ENCODE measurements at regions not wholly inside any gene's neighbourhood (a gene's known extent, or its start where the extent isn't known, plus 50 kb on each side); places are given as distances from the start of the nearest gene placed in this dataset.

DNA sequence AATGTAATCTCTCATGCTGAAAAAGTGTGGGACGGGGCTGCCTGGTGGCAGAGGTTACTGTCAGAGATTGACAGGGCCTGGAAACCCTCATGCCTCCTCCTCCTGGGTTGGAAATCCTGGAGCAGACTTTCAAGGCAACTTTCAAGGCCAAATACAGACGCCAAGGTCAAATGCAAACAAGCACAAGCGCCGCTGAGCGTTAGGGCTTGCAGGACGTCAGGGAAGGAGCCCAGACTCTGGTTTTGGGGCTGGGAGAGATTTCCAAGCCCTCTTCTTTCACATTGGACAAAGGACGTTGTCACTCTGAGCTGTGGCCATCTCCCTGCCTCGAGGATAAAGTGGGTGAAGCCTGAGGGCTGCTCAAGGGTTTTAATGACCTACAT lies 120.1 kb downstream of the TWIST2 start:
- H3K4me1 Mint-ChIP-seq, result peaks cover 16% of the 10 kb centered on the region
- no peaks in the 10 kb centered on the region for H3K9me3 ChIP-seq (ENCODE audit: low read depth)
- no peaks in the 10 kb centered on the region for H3K36me3 ChIP-seq
- H3K4me2 ChIP-seq, result no peak overlapping the region
- no peak overlapping the region for H3K4me3 ChIP-seq
- DNase-seq (ENCODE audit: low spot score), result no peak
- no peak overlapping the region for H2AFZ ChIP-seq (replicated peaks)
- TF ChIP-seq, protein P1, sequence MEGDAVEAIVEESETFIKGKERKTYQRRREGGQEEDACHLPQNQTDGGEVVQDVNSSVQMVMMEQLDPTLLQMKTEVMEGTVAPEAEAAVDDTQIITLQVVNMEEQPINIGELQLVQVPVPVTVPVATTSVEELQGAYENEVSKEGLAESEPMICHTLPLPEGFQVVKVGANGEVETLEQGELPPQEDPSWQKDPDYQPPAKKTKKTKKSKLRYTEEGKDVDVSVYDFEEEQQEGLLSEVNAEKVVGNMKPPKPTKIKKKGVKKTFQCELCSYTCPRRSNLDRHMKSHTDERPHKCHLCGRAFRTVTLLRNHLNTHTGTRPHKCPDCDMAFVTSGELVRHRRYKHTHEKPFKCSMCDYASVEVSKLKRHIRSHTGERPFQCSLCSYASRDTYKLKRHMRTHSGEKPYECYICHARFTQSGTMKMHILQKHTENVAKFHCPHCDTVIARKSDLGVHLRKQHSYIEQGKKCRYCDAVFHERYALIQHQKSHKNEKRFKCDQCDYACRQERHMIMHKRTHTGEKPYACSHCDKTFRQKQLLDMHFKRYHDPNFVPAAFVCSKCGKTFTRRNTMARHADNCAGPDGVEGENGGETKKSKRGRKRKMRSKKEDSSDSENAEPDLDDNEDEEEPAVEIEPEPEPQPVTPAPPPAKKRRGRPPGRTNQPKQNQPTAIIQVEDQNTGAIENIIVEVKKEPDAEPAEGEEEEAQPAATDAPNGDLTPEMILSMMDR (IDR thresholded peaks at IDR 0.05), result no peak
- TF ChIP-seq EZH2 (IDR thresholded peaks at IDR 0.05) (no peak), EZH2phosphoT487 (IDR thresholded peaks at IDR 0.05) (no peak)
- H3K27ac Mint-ChIP-seq, result peak overlapping the region; percentile 57
- no peak overlapping the region for H3K27ac ChIP-seq
- no peaks in the 10 kb centered on the region for H3K27me3 ChIP-seq
- H3K4me1 ChIP-seq, result no peaks in the 10 kb centered on the region
- no peaks in the 10 kb centered on the region for H4K20me1 ChIP-seq (ENCODE audit: low read depth)
- H3K27me3 Mint-ChIP-seq (ENCODE audit: insufficient read depth, low read depth), result peaks cover 12% of the 10 kb centered on the region
- no peaks in the 10 kb centered on the region for H3K9me3 Mint-ChIP-seq
- no peak overlapping the region for H3K9ac ChIP-seq
- H3K36me3 Mint-ChIP-seq, result no peaks in the 10 kb centered on the region
- H3K4me3 Mint-ChIP-seq, result no peak overlapping the region
- H3F3A ChIP-seq (ENCODE audit: low read depth), result no peaks in the 10 kb centered on the region
- H3K79me2 ChIP-seq (ENCODE audit: low read depth), result no peaks in the 10 kb centered on the region

DNA sequence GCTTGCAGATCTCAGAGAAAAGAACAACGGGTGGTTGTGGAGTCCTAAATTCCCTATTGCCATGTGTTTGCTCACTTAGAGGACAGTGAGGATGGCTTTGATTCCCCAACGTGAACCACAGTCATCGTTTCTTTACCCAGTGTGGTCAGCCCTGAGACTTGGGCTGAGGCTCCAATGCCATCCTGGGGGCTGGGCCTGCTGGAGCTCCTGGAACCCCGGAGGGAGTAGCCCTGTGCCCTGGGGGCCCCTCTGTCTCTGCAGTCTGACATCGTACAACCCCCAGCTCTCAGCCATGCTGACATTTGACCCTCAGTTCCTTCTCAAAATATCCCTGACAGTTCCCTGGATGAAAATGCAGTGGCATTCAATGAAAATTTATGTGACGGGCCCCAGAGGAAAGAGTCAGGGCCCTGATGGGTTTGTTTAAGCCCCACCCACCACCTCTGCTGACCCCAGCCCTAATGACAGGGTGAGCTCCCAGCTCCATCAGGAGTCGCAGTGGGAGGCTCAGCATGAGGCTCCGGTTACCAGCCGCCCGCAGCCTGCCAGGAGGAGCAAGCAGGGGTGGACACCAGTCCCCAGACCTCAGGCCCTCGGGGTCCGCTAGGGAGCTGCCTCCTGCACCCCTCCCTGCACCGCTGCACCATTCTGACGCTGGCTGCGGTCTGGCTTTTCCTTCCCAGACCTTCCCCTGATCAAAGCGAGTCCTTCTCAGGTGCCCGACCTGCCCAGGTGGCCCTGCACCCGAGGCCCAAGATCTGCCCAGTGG lies 120.9 kb downstream of the TWIST2 start:
- H3K36me3 ChIP-seq, result no peaks in the 10 kb centered on the region
- Mint-ChIP-seq H3K4me3 (no peak overlapping the region), H3K27me3 (ENCODE audit: insufficient read depth, low read depth) (peaks cover 12% of the 10 kb centered on the region), H3K27ac (no peak overlapping the region), H3K36me3 (no peaks in the 10 kb centered on the region), H3K9me3 (no peaks in the 10 kb centered on the region), H3K4me1 (peaks cover 13% of the 10 kb centered on the region)
- TF ChIP-seq EZH2 (IDR thresholded peaks at IDR 0.05), result no peak
- no peak for TF ChIP-seq EZH2phosphoT487 (IDR thresholded peaks at IDR 0.05)
- TF ChIP-seq, protein P1 (IDR thresholded peaks at IDR 0.05), result no peak
- H3K79me2 ChIP-seq (ENCODE audit: low read depth), result no peaks in the 10 kb centered on the region
- no peak overlapping the region for H3K9ac ChIP-seq
- H3K27ac ChIP-seq, result no peak overlapping the region
- H2AFZ ChIP-seq (replicated peaks), result no peak overlapping the region
- DNase-seq (ENCODE audit: low spot score), result no peak
- H3F3A ChIP-seq (ENCODE audit: low read depth), result no peaks in the 10 kb centered on the region
- no peaks in the 10 kb centered on the region for H3K9me3 ChIP-seq (ENCODE audit: low read depth)
- no peak overlapping the region for H3K4me3 ChIP-seq
- no peaks in the 10 kb centered on the region for H3K27me3 ChIP-seq
- no peak overlapping the region for H3K4me2 ChIP-seq
- no peaks in the 10 kb centered on the region for H4K20me1 ChIP-seq (ENCODE audit: low read depth)
- no peaks in the 10 kb centered on the region for H3K4me1 ChIP-seq

- no peaks in the 10 kb centered on the region for H3K4me1 ChIP-seq
- H3F3A ChIP-seq (ENCODE audit: low read depth), result no peaks in the 10 kb centered on the region
- peaks cover 13% of the 10 kb centered on the region for H3K4me1 Mint-ChIP-seq
- no peaks in the 10 kb centered on the region for H4K20me1 ChIP-seq (ENCODE audit: low read depth)
- H3K27ac ChIP-seq, result no peak overlapping the region
- TF ChIP-seq, protein P1 (IDR thresholded peaks at IDR 0.05), result no peak
- TF ChIP-seq EZH2 (IDR thresholded peaks at IDR 0.05) (no peak), EZH2phosphoT487 (IDR thresholded peaks at IDR 0.05) (no peak)
- peaks cover 4% of the 10 kb centered on the region for H3K9me3 Mint-ChIP-seq
- H3K36me3 Mint-ChIP-seq, result no peaks in the 10 kb centered on the region
- no peak overlapping the region for H3K4me3 ChIP-seq
- H3K79me2 ChIP-seq (ENCODE audit: low read depth), result no peaks in the 10 kb centered on the region
- H3K9me3 ChIP-seq (ENCODE audit: low read depth), result no peaks in the 10 kb centered on the region
- H3K4me2 ChIP-seq, result no peak overlapping the region
- no peaks in the 10 kb centered on the region for H3K27me3 ChIP-seq
- no peak overlapping the region for H2AFZ ChIP-seq (replicated peaks)
- H3K9ac ChIP-seq, result no peak overlapping the region
- H3K4me3 Mint-ChIP-seq, result no peak overlapping the region
- no peak for DNase-seq (ENCODE audit: low spot score)
- H3K27me3 Mint-ChIP-seq (ENCODE audit: insufficient read depth, low read depth), result peaks cover 7% of the 10 kb centered on the region
- no peak overlapping the region for H3K27ac Mint-ChIP-seq
- no peaks in the 10 kb centered on the region for H3K36me3 ChIP-seq
Observed at GRCh38 chr2:238969857-238970256, 122.0 kb downstream of the TWIST2 start.

All from neural progenitor cell (in vitro differentiated cells).